ENCODE measurements at regions not wholly inside any gene's neighbourhood (a gene's known extent, or its start where the extent isn't known, plus 50 kb on each side); places are given as distances from the start of the nearest gene placed in this dataset.

DNA sequence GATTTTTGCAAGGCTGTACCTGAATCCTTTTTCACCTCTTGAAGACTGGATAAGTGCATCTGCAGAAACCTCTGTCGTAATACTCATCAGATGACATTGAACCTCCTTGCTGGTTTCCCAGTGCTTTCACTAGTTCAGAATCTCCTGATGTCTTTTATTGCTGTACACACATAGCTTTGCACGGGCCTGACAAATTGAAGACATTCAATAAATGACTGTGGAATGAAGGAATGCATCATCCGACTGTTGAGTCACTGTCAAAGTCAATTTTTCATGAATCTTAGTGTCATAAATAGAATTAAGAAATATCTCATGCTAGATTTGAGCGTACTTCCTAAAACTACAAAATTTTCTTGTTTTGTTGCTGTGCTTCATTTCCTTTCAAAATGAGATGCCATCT is 598.2 kb upstream of the MAP3K7 start:
- Histone ChIP-seq H3K9ac (ENCODE audit: low read depth in 1 of 2, low read length in 2 of 2) (no peak overlapping the region), H3K27ac (ENCODE audit: low read depth in 1 of 2, low read length in 2 of 2) (no peak overlapping the region), H3K4me1 (ENCODE audit: control insufficient read depth in 4 of 4, insufficient read depth in 4 of 4, low read length in 3 of 4) (no peaks in the 10 kb centered on the region), H3K36me3 (ENCODE audit: control insufficient read depth in 4 of 4, insufficient read depth in 3 of 4, low read depth in 1 of 4, low read length in 3 of 4) (no peaks in the 10 kb centered on the region), H3K27me3 (ENCODE audit: control insufficient read depth in 4 of 4, insufficient read depth in 4 of 4, low read length in 3 of 4) (no peaks in the 10 kb centered on the region), H3K9me3 (ENCODE audit: control insufficient read depth in 4 of 4, low read length in 3 of 4) (no peaks in the 10 kb centered on the region), H3K4me3 (ENCODE audit: low read depth in 1 of 3, low read length in 3 of 3) (no peak overlapping the region)
- no peak for DNase-seq (ENCODE audit: low spot score)
- 78% methylated on average over 4 of the region's 4 CpGs for WGBS
- TF ChIP-seq JUND (IDR thresholded peaks at IDR 0.05): no peak
- TF ChIP-seq, protein P1, sequence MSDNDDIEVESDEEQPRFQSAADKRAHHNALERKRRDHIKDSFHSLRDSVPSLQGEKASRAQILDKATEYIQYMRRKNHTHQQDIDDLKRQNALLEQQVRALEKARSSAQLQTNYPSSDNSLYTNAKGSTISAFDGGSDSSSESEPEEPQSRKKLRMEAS (IDR thresholded peaks at IDR 0.05): no peak
- TF ChIP-seq, protein P2, sequence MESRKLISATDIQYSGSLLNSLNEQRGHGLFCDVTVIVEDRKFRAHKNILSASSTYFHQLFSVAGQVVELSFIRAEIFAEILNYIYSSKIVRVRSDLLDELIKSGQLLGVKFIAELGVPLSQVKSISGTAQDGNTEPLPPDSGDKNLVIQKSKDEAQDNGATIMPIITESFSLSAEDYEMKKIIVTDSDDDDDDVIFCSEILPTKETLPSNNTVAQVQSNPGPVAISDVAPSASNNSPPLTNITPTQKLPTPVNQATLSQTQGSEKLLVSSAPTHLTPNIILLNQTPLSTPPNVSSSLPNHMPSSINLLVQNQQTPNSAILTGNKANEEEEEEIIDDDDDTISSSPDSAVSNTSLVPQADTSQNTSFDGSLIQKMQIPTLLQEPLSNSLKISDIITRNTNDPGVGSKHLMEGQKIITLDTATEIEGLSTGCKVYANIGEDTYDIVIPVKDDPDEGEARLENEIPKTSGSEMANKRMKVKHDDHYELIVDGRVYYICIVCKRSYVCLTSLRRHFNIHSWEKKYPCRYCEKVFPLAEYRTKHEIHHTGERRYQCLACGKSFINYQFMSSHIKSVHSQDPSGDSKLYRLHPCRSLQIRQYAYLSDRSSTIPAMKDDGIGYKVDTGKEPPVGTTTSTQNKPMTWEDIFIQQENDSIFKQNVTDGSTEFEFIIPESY (IDR thresholded peaks at IDR 0.05): no peak

DNA sequence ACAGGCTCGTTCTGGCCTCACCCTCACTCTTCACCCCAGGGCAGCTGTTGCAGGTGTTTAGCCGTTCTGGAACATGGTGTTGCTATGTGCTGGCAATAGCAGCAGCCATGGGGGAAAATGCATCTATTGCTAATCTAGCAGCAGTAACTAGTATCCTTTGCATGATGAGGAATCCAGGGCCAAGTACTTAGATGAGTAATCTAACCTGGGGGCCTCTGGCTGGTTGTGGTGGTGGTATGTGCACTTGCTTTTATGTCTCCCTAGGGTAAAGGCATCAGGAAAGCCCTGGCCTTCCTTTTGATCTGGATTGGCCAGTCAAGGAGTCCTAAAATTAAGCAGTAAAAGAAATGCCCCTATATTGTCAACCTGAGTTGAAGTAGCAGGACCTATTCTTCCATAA is 594.5 kb upstream of the MAP3K7 start:
- Histone ChIP-seq H3K36me3 (ENCODE audit: control insufficient read depth in 4 of 4, insufficient read depth in 3 of 4, low read depth in 1 of 4, low read length in 3 of 4) (no peaks in the 10 kb centered on the region), H3K9me3 (ENCODE audit: control insufficient read depth in 4 of 4, low read length in 3 of 4) (no peaks in the 10 kb centered on the region), H3K4me1 (ENCODE audit: control insufficient read depth in 4 of 4, insufficient read depth in 4 of 4, low read length in 3 of 4) (no peaks in the 10 kb centered on the region), H3K27ac (ENCODE audit: low read depth in 1 of 2, low read length in 2 of 2) (no peak overlapping the region), H3K27me3 (ENCODE audit: control insufficient read depth in 4 of 4, insufficient read depth in 4 of 4, low read length in 3 of 4) (no peaks in the 10 kb centered on the region), H3K4me3 (ENCODE audit: low read depth in 1 of 3, low read length in 3 of 3) (no peak overlapping the region), H3K9ac (ENCODE audit: low read depth in 1 of 2, low read length in 2 of 2) (no peak overlapping the region)
- WGBS: 61% methylated on average over 2 of the region's 2 CpGs
- TF ChIP-seq RAD21 (IDR thresholded peaks at IDR 0.05) (no peak), RXRA (IDR thresholded peaks at IDR 0.05) (no peak), SP1 (IDR thresholded peaks at IDR 0.05) (no peak), YY1 (IDR thresholded peaks at IDR 0.05) (no peak), HNF4G (IDR thresholded peaks at IDR 0.05) (no peak)
- TF ChIP-seq, protein P3, sequence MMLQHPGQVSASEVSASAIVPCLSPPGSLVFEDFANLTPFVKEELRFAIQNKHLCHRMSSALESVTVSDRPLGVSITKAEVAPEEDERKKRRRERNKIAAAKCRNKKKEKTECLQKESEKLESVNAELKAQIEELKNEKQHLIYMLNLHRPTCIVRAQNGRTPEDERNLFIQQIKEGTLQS (IDR thresholded peaks at IDR 0.05): no peak
- TF ChIP-seq, protein P2 (IDR thresholded peaks at IDR 0.05): no peak
- TF ChIP-seq, protein P4, sequence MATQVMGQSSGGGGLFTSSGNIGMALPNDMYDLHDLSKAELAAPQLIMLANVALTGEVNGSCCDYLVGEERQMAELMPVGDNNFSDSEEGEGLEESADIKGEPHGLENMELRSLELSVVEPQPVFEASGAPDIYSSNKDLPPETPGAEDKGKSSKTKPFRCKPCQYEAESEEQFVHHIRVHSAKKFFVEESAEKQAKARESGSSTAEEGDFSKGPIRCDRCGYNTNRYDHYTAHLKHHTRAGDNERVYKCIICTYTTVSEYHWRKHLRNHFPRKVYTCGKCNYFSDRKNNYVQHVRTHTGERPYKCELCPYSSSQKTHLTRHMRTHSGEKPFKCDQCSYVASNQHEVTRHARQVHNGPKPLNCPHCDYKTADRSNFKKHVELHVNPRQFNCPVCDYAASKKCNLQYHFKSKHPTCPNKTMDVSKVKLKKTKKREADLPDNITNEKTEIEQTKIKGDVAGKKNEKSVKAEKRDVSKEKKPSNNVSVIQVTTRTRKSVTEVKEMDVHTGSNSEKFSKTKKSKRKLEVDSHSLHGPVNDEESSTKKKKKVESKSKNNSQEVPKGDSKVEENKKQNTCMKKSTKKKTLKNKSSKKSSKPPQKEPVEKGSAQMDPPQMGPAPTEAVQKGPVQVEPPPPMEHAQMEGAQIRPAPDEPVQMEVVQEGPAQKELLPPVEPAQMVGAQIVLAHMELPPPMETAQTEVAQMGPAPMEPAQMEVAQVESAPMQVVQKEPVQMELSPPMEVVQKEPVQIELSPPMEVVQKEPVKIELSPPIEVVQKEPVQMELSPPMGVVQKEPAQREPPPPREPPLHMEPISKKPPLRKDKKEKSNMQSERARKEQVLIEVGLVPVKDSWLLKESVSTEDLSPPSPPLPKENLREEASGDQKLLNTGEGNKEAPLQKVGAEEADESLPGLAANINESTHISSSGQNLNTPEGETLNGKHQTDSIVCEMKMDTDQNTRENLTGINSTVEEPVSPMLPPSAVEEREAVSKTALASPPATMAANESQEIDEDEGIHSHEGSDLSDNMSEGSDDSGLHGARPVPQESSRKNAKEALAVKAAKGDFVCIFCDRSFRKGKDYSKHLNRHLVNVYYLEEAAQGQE (IDR thresholded peaks at IDR 0.05): no peak
- DNase-seq (ENCODE audit: low spot score): no peak

DNA sequence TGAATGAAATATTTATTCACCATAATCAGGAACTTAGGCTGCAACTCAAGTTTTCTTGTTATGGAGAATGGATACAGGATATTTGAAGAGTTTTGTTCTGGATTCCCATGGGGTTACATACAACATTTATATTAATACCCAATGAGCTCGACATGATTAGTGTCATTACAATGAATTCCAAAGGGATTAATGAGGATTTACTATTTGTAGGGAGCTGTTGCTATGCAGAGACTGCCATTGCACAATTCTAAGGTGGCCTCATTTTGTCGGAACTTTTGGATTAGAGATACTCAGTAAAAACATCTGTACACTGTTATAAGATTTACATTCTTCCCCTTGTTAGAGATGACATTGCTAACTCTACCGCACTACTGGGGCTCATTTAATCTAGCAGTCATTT is 586.8 kb upstream of the MAP3K7 start:
- DNase-seq (ENCODE audit: low spot score): no peak
- H3K27ac ChIP-seq (ENCODE audit: low read depth in 1 of 2, low read length in 2 of 2): no peak overlapping the region
- H3K27me3 ChIP-seq (ENCODE audit: control insufficient read depth in 4 of 4, insufficient read depth in 4 of 4, low read length in 3 of 4): no peaks in the 10 kb centered on the region
- 79% methylated on average over 3 of the region's 3 CpGs for WGBS
- H3K36me3 ChIP-seq (ENCODE audit: control insufficient read depth in 4 of 4, insufficient read depth in 3 of 4, low read depth in 1 of 4, low read length in 3 of 4): no peaks in the 10 kb centered on the region
- H3K4me1 ChIP-seq (ENCODE audit: control insufficient read depth in 4 of 4, insufficient read depth in 4 of 4, low read length in 3 of 4): no peaks in the 10 kb centered on the region
- no peak overlapping the region for H3K9ac ChIP-seq (ENCODE audit: low read depth in 1 of 2, low read length in 2 of 2)
- H3K9me3 ChIP-seq (ENCODE audit: control insufficient read depth in 4 of 4, low read length in 3 of 4): no peaks in the 10 kb centered on the region
- TF ChIP-seq TAF1 (conservative IDR thresholded peaks at IDR 0.05) (no peak), RXRA (IDR thresholded peaks at IDR 0.05) (no peak)
- H3K4me3 ChIP-seq (ENCODE audit: low read depth in 1 of 3, low read length in 3 of 3): no peak overlapping the region

Data from liver (tissue), 7 donors.